Right lobe of liver (tissue), 6 donors: ENCODE measurements at regions not wholly inside any gene's neighbourhood (a gene's known extent, or its start where the extent isn't known, plus 50 kb on each side); places are given as distances from the start of the nearest gene placed in this dataset.

Experiments
- ATAC-seq, 4 donors: fragments of 200-7000 bp; cut with Tn5 transposase; one replicate each; pipeline ENCODE4 v1.9.1; 2020; ENCODE audit warnings: mild to moderate bottlenecking in 4 of 4, moderate library complexity in 4 of 4
- DNase-seq, 3 donors: peaks; one replicate each; pipeline ENCODE4 v3.0.0-alpha.2; 2020
- H3K27ac ChIP-seq, 3 donors: fragments of 200-600 bp; one replicate each; pipeline ENCODE4 v1.8.0; 2022
- H3K27me3 ChIP-seq, 2 donors: fragments of 200-600 bp; one replicate each; pipeline ENCODE4 v1.8.0; 2022
- H3K36me3 ChIP-seq, 4 donors: fragments of 200-600 bp; sonication (generic) in 1 of 4; one replicate each; pipeline versions ENCODE4 v1.5.1 to v1.8.0; 2017 to 2022; ENCODE audit warnings: control low read depth in 1 of 4
- H3K4me1 ChIP-seq, 4 donors: fragments of 200-600 bp; sonication (generic) in 1 of 4; one replicate each; pipeline versions ENCODE4 v1.5.1 to v1.8.0; 2017 to 2022; ENCODE audit warnings: control low read depth in 1 of 4
- H3K4me3 ChIP-seq, 3 donors: fragments of 200-600 bp; one replicate each; pipeline ENCODE4 v1.8.0; 2022
- H3K9me3 ChIP-seq, 4 donors: fragments of 200-600 bp; sonication (generic) in 1 of 4; one replicate each; pipeline versions ENCODE4 v1.5.1 to v1.8.0; 2017 to 2022; ENCODE audit warnings: control low read depth in 1 of 4
- CTCF ChIP-seq, 4 donors: fragments of 200-600 bp in 3 of 4; fragments of 450-650 bp in 1 of 4; IDR thresholded peaks; one replicate each; pipeline versions ENCODE4 v1.5.1 to v1.8.0; 2016 to 2022; ENCODE audit warnings: antibody characterized with exemption in 4 of 4, mild to moderate bottlenecking in 2 of 4
- POLR2A ChIP-seq: fragments of 450-650 bp; IDR thresholded peaks from one replicate; pipeline ENCODE4 v1.6.1; 2017; ENCODE audit warnings: antibody characterized with exemption, mild to moderate bottlenecking
- WGBS: methylation state at CpG from one replicate; pipeline ENCODE4 v1.1.6; 2018; ENCODE audit warnings: low coverage, low lambda C conversion rate; ENCODE audit not compliant: insufficient coverage; ENCODE audit errors: missing lambda C conversion rate; 5-methylcytosine and 5-hydroxymethylcytosine counted together
- intact Hi-C, 2 donors: fragments of 100-400 bp; cut with DNase I; formaldehyde crosslinking; loops; one replicate each; pipeline versions ENCODE4 v1.11.2 to v1.14.1; 2022
- donor health status: DM: no; HTN: yes; CAD: no.
- donor health status: DM: no; HTN: no; CAD: no.
- donor health status: DM: no; HTN: no; CAD: no.
- donor health status: DM: no; HTN: yes; CAD: no.
- donor health status: DM: no; HTN: yes; CAD: no.

GRCh38 chr1:239302696-239303095, 83.7 kb upstream of the CHRM3 start:
- TF ChIP-seq POLR2A (no peak), CTCF (IDR thresholded peaks at IDR 0.05) (no peak)
- Histone ChIP-seq H3K4me1 (no peaks in the 10 kb centered on the region), H3K9me3 (no peaks in the 10 kb centered on the region), H3K27me3 (no peaks in the 10 kb centered on the region), H3K27ac (no peak overlapping the region), H3K36me3 (no peaks in the 10 kb centered on the region), H3K4me3 (no peak overlapping the region)
- no peak for DNase-seq
- intact Hi-C loops = no loop called here
- WGBS = 93% methylated on average over 3 of the region's 3 CpGs
- no peak for ATAC-seq

- Histone ChIP-seq H3K4me3 (no peak overlapping the region), H3K9me3 (no peaks in the 10 kb centered on the region), H3K27me3 (no peaks in the 10 kb centered on the region), H3K4me1 (no peaks in the 10 kb centered on the region), H3K27ac (no peak overlapping the region), H3K36me3 (no peaks in the 10 kb centered on the region)
- DNase-seq (no peak), ATAC-seq (no peak)
- no peak for TF ChIP-seq POLR2A
- no peak for TF ChIP-seq CTCF (IDR thresholded peaks at IDR 0.05)
- WGBS = 85% methylated on average over 3 of the region's 3 CpGs
- intact Hi-C loops = no loop called here
Measured at GRCh38 chr1:239301251-239301650, 85.1 kb upstream of the CHRM3 start.

- H3K27ac ChIP-seq = no peak overlapping the region
- H3K4me3 ChIP-seq = no peak overlapping the region
- TF ChIP-seq CTCF (IDR thresholded peaks at IDR 0.05) = no peak
- no peaks in the 10 kb centered on the region for H3K9me3 ChIP-seq
- intact Hi-C loops = no loop called here
- H3K27me3 ChIP-seq = no peaks in the 10 kb centered on the region
- no peak for ATAC-seq
- H3K4me1 ChIP-seq = no peaks in the 10 kb centered on the region
- no peaks in the 10 kb centered on the region for H3K36me3 ChIP-seq
- DNase-seq = no peak
- WGBS = 90% methylated on average over 6 of the region's 7 CpGs
Measured at GRCh38 chr1:239297910-239298309, 88.5 kb upstream of the CHRM3 start.

GRCh38 chr1:239293350-239294110, 92.8 kb upstream of the CHRM3 start:
- DNase-seq (no peak), ATAC-seq (no peak)
- Histone ChIP-seq H3K4me1 (no peaks in the 10 kb centered on the region), H3K27ac (no peak overlapping the region), H3K4me3 (no peak overlapping the region), H3K9me3 (no peaks in the 10 kb centered on the region), H3K36me3 (no peaks in the 10 kb centered on the region), H3K27me3 (no peaks in the 10 kb centered on the region)
- TF ChIP-seq CTCF (IDR thresholded peaks at IDR 0.05) = no peak
- no peak for TF ChIP-seq POLR2A
- whole genome bisulfite sequencing = 47% methylated on average over 7 of the region's 7 CpGs
- intact Hi-C loops = no loop called here
